HG03045 (cell line): ENCODE measurements at regions not wholly inside any gene's neighbourhood (a gene's known extent, or its start where the extent isn't known, plus 50 kb on each side); places are given as distances from the start of the nearest gene placed in this dataset.
"Not testable (repeated sequence)": the region's sequence is repeated elsewhere in the genome, so short reads cannot be mapped to it uniquely, and the experiment has no call there.

Experiments used
- ATAC-seq: cut with Tn5 transposase; IDR thresholded peaks from one replicate; pipeline ENCODE4 v1.9.1; 2021; ENCODE audit warnings: mild to moderate bottlenecking, moderate library complexity; ENCODE audit not compliant: unreplicated experiment

GRCh38 chr6:141976994-141977393 is 155.7 kb upstream of the GJE1 start:
- ATAC-seq: no peak

GRCh38 chr6:141969768-141970415 is 162.8 kb upstream of the GJE1 start:
- ATAC-seq: not testable (repeated sequence)

GRCh38 chr6:141969201-141969600 is 163.5 kb upstream of the GJE1 start:
- ATAC-seq: no peak

GRCh38 chr6:141968632-141969031 is 164.1 kb upstream of the GJE1 start:
- ATAC-seq: no peak

- ATAC-seq: no peak
Observed at GRCh38 chr6:141965016-141965545, 167.6 kb upstream of the GJE1 start.

- ATAC-seq: no peak
Observed at GRCh38 chr6:141963543-141964295, 169.0 kb upstream of the GJE1 start.

GRCh38 chr6:141957271-141957670 is 175.5 kb upstream of the GJE1 start:
- ATAC-seq: no peak

GRCh38 chr6:141956868-141957267 is 175.9 kb upstream of the GJE1 start:
- no peak for ATAC-seq

GRCh38 chr6:141956046-141956761 is 176.5 kb upstream of the GJE1 start:
- ATAC-seq: no peak

GRCh38 chr6:141953072-141953471 is 179.7 kb upstream of the GJE1 start:
- no peak for ATAC-seq

- no peak for ATAC-seq
Observed at GRCh38 chr6:141946502-141946901, 186.2 kb upstream of the GJE1 start.

- no peak for ATAC-seq
Observed at GRCh38 chr6:141938664-141939063, 194.1 kb upstream of the GJE1 start.

- no peak for ATAC-seq
Observed at GRCh38 chr6:141932685-141933084, 200.0 kb upstream of the GJE1 start.

- ATAC-seq: not testable (repeated sequence)
Observed at GRCh38 chr6:141926200-141926900, 206.4 kb upstream of the GJE1 start.

GRCh38 chr6:141925001-141925400 is 207.7 kb upstream of the GJE1 start:
- ATAC-seq: no peak

- no peak for ATAC-seq
Observed at GRCh38 chr6:141922898-141923297, 209.8 kb upstream of the GJE1 start.

- not testable (repeated sequence) for ATAC-seq
Observed at GRCh38 chr6:141916682-141917505, 215.8 kb upstream of the GJE1 start.

GRCh38 chr6:141914646-141915045 is 218.1 kb upstream of the GJE1 start:
- no peak for ATAC-seq

GRCh38 chr6:141906569-141907080 is 226.1 kb upstream of the GJE1 start:
- ATAC-seq: no peak

- ATAC-seq: no peak
Observed at GRCh38 chr6:141890661-141891060, 242.1 kb upstream of the GJE1 start.
